ENCODE measurements at regions not wholly inside any gene's neighbourhood (a gene's known extent, or its start where the extent isn't known, plus 50 kb on each side); places are given as distances from the start of the nearest gene placed in this dataset.

DNA sequence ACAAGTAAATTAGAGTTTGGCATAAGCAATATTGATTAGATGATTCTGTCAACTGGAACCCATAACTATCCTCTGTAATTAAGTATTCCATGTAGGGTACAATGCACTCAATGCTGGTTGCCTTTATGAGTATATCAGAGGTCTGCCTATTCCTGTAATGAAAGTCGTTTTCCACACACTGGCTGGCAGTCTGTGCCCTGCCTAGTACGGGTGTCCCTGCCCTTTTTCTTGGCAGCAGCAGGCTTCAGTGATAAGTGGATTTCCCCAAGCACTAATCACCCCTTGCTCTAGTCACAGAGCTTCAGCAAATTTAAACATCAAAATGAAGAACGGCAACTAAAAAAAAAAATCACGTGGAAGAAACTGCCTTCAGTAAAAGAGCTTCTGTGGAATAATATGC lies 294.8 kb upstream of the STT3B start:
- TF ChIP-seq GATA2 (IDR thresholded peaks at IDR 0.05; ENCODE audit: low read depth, low read length) (no peak), GATA3 (IDR thresholded peaks at IDR 0.05; ENCODE audit: low read depth, low read length) (no peak)

Data from SH-SY5Y (cell line).